Osteocyte (in vitro differentiated cells): ENCODE measurements at regions not wholly inside any gene's neighbourhood (a gene's known extent, or its start where the extent isn't known, plus 50 kb on each side); places are given as distances from the start of the nearest gene placed in this dataset.

Experiments used
- DNase-seq: peaks from one replicate; pipeline ENCODE4 v3.0.0; 2021; ENCODE audit warnings: mixed read lengths; ENCODE audit not compliant: unreplicated experiment; ENCODE audit errors: extremely low spot score
- H3K27ac Mint-ChIP-seq: one replicate; pipeline ENCODE4 v1.8.0; 2021; ENCODE audit warnings: mild to moderate bottlenecking, mixed read lengths; ENCODE audit not compliant: unreplicated experiment
- H3K27me3 Mint-ChIP-seq: one replicate; pipeline ENCODE4 v1.8.0; 2021; ENCODE audit warnings: mixed read lengths; ENCODE audit not compliant: unreplicated experiment
- H3K36me3 Mint-ChIP-seq: one replicate; pipeline ENCODE4 v1.8.0; 2021; ENCODE audit warnings: mixed read lengths; ENCODE audit not compliant: unreplicated experiment
- H3K4me1 Mint-ChIP-seq: one replicate; pipeline ENCODE4 v1.8.0; 2021; ENCODE audit warnings: mixed read lengths; ENCODE audit not compliant: unreplicated experiment
- H3K4me3 Mint-ChIP-seq: one replicate; pipeline ENCODE4 v1.8.0; 2021; ENCODE audit warnings: mild to moderate bottlenecking, moderate library complexity, mixed read lengths; ENCODE audit not compliant: unreplicated experiment
- H3K9me3 Mint-ChIP-seq: one replicate; pipeline ENCODE4 v1.8.0; 2021; ENCODE audit warnings: mixed read lengths; ENCODE audit not compliant: unreplicated experiment
- CTCF ChIP-seq: fragments of 200-600 bp; sonication (generic); IDR thresholded peaks from 2 replicates; pipeline ENCODE4 v1.5.0; 2021; ENCODE audit warnings: antibody characterized with exemption, mild to moderate bottlenecking, moderate library complexity

- Mint-ChIP-seq H3K27me3 (peaks cover 4% of the 10 kb centered on the region), H3K4me3 (no peak overlapping the region), H3K4me1 (no peaks in the 10 kb centered on the region), H3K27ac (no peak overlapping the region), H3K36me3 (no peaks in the 10 kb centered on the region), H3K9me3 (peaks cover 4% of the 10 kb centered on the region)
- no peak for TF ChIP-seq CTCF
- DNase-seq: no peak
These were observed 272.3 kb downstream of the CTTN start for GRCh38 chr11:70670676-70671034.

- H3K4me1 Mint-ChIP-seq: no peaks in the 10 kb centered on the region
- H3K27me3 Mint-ChIP-seq: peaks cover 4% of the 10 kb centered on the region
- DNase-seq: no peak
- no peak overlapping the region for H3K4me3 Mint-ChIP-seq
- no peak for TF ChIP-seq CTCF
- H3K27ac Mint-ChIP-seq: no peak overlapping the region
- H3K36me3 Mint-ChIP-seq: no peaks in the 10 kb centered on the region
- H3K9me3 Mint-ChIP-seq: peaks cover 4% of the 10 kb centered on the region
These were observed 272.8 kb downstream of the CTTN start for GRCh38 chr11:70671083-70671482.

GRCh38 chr11:70671611-70672010 lies 273.3 kb downstream of the CTTN start:
- Mint-ChIP-seq H3K36me3 (no peaks in the 10 kb centered on the region), H3K27ac (no peak overlapping the region), H3K4me1 (no peaks in the 10 kb centered on the region), H3K9me3 (peaks cover 4% of the 10 kb centered on the region), H3K4me3 (no peak overlapping the region), H3K27me3 (peaks cover 4% of the 10 kb centered on the region)
- DNase-seq: no peak
- TF ChIP-seq CTCF: no peak

- H3K4me3 Mint-ChIP-seq: no peak overlapping the region
- TF ChIP-seq CTCF: no peak
- H3K27me3 Mint-ChIP-seq: peaks cover 4% of the 10 kb centered on the region
- peaks cover 4% of the 10 kb centered on the region for H3K9me3 Mint-ChIP-seq
- no peak overlapping the region for H3K27ac Mint-ChIP-seq
- H3K36me3 Mint-ChIP-seq: no peaks in the 10 kb centered on the region
- H3K4me1 Mint-ChIP-seq: no peaks in the 10 kb centered on the region
- no peak for DNase-seq
These were observed 274.8 kb downstream of the CTTN start for GRCh38 chr11:70672991-70673653.

GRCh38 chr11:70674605-70675004 lies 276.3 kb downstream of the CTTN start:
- H3K4me3 Mint-ChIP-seq: no peak overlapping the region
- H3K4me1 Mint-ChIP-seq: no peaks in the 10 kb centered on the region
- H3K9me3 Mint-ChIP-seq: peaks cover 4% of the 10 kb centered on the region
- peaks cover 4% of the 10 kb centered on the region for H3K27me3 Mint-ChIP-seq
- no peak for DNase-seq
- TF ChIP-seq CTCF: no peak
- no peaks in the 10 kb centered on the region for H3K36me3 Mint-ChIP-seq
- H3K27ac Mint-ChIP-seq: no peak overlapping the region
